ENCODE measurements at regions not wholly inside any gene's neighbourhood (a gene's known extent, or its start where the extent isn't known, plus 50 kb on each side); places are given as distances from the start of the nearest gene placed in this dataset.

DNA sequence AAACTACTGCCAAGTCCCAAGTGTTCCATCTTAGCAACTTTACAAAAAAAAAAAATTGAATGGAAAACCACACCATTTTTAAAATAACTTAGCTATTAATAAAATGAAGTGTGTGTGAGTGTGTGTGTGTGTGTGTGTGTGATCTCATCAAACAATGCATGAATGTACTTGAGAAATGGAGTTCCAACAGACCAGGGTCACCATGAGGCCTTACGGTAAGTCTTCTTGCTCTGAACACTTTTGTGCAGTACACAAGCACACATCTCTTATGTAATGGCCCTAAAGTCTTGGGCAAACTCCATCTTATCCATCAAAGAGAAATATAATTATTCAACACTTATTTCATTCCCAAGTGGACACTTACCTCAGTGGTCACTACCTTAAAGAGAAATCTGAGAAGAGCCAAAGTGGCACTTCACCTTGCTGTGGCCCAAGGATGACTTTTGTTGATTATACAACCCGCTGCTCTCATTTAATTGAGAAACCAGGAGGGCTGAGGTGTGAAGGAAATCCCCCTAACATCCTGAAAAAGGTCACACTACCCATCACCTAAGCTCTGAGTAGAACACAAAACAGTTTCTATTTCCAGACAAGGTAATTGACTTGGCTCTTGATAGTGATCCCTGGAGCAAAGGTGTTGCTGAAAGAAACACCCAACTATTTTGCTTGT, 96.5 kb upstream of the PRDX4 start:
- Histone ChIP-seq H3K27ac (ENCODE audit: low read length) (no peak overlapping the region), H3K27me3 (ENCODE audit: control insufficient read depth, insufficient read depth, low read length) (no peaks in the 10 kb centered on the region), H3K4me1 (ENCODE audit: control insufficient read depth, insufficient read depth, low read length) (no peaks in the 10 kb centered on the region), H3K36me3 (ENCODE audit: control insufficient read depth, insufficient read depth, low read length) (no peaks in the 10 kb centered on the region), H3K9me3 (ENCODE audit: control insufficient read depth, insufficient read depth, low read depth, low read length) (no peaks in the 10 kb centered on the region), H3K4me3 (ENCODE audit: low read depth in 2 of 2, low read length in 2 of 2) (no peak overlapping the region)
- DNase-seq (ENCODE audit: low read depth, low spot score), result no peak
- ChIA-PET CTCF (no interaction called here), POLR2A (no interaction called here)
- in situ Hi-C loops (cut with HindIII; ENCODE audit: low pct_unique_long_range_greater_than_20kb, low sequenced_read_pairs) (no loop called here), intact Hi-C loops (cut with micrococcal nuclease; ENCODE audit: unreplicated experiment) (no loop called here)
- no peak for ATAC-seq
- TF ChIP-seq POLR2AphosphoS5 (IDR thresholded peaks at IDR 0.05; ENCODE audit: low read depth, low read length), result no peak
- TF ChIP-seq SIN3A (IDR thresholded peaks at IDR 0.05; ENCODE audit: borderline replicate concordance, insufficient read depth, low read depth, low read length), result no peak
- TF ChIP-seq, protein P1, sequence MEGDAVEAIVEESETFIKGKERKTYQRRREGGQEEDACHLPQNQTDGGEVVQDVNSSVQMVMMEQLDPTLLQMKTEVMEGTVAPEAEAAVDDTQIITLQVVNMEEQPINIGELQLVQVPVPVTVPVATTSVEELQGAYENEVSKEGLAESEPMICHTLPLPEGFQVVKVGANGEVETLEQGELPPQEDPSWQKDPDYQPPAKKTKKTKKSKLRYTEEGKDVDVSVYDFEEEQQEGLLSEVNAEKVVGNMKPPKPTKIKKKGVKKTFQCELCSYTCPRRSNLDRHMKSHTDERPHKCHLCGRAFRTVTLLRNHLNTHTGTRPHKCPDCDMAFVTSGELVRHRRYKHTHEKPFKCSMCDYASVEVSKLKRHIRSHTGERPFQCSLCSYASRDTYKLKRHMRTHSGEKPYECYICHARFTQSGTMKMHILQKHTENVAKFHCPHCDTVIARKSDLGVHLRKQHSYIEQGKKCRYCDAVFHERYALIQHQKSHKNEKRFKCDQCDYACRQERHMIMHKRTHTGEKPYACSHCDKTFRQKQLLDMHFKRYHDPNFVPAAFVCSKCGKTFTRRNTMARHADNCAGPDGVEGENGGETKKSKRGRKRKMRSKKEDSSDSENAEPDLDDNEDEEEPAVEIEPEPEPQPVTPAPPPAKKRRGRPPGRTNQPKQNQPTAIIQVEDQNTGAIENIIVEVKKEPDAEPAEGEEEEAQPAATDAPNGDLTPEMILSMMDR (IDR thresholded peaks at IDR 0.05), result no peak
- TF ChIP-seq TCF7L2 (IDR thresholded peaks at IDR 0.05; ENCODE audit: low read depth, low read length), result no peak
- TF ChIP-seq, protein P2, sequence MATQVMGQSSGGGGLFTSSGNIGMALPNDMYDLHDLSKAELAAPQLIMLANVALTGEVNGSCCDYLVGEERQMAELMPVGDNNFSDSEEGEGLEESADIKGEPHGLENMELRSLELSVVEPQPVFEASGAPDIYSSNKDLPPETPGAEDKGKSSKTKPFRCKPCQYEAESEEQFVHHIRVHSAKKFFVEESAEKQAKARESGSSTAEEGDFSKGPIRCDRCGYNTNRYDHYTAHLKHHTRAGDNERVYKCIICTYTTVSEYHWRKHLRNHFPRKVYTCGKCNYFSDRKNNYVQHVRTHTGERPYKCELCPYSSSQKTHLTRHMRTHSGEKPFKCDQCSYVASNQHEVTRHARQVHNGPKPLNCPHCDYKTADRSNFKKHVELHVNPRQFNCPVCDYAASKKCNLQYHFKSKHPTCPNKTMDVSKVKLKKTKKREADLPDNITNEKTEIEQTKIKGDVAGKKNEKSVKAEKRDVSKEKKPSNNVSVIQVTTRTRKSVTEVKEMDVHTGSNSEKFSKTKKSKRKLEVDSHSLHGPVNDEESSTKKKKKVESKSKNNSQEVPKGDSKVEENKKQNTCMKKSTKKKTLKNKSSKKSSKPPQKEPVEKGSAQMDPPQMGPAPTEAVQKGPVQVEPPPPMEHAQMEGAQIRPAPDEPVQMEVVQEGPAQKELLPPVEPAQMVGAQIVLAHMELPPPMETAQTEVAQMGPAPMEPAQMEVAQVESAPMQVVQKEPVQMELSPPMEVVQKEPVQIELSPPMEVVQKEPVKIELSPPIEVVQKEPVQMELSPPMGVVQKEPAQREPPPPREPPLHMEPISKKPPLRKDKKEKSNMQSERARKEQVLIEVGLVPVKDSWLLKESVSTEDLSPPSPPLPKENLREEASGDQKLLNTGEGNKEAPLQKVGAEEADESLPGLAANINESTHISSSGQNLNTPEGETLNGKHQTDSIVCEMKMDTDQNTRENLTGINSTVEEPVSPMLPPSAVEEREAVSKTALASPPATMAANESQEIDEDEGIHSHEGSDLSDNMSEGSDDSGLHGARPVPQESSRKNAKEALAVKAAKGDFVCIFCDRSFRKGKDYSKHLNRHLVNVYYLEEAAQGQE (IDR thresholded peaks at IDR 0.05; ENCODE audit: insufficient read depth in 1 of 2, low read depth in 2 of 2, low read length in 1 of 2), result no peak
- no TSS peak for BruUV-seq (replicated peaks)

DNA sequence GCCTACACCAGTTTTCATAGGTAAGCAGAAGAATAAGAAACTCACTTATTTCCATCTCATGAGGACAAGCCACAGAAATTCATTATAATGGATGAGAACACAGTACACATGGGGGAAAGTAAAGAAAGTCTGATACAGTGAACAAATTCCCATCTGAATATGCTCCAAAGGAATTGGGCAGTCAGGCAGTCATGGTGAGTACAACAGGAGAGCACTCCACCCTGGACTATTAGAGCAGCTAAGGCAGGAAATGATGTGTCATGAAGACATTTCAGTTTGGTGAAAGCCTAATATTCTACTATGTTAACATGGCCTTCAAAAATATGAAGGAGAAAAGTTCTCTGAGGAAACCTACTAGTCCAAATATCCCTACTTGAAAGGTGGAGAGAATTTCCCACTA, 92.0 kb upstream of the PRDX4 start:
- POLR2A ChIA-PET, result no interaction called here
- TF ChIP-seq, protein P1 (IDR thresholded peaks at IDR 0.05), result no peak
- TF ChIP-seq, protein P2 (IDR thresholded peaks at IDR 0.05; ENCODE audit: insufficient read depth in 1 of 2, low read depth in 2 of 2, low read length in 1 of 2), result no peak
- no peak for TF ChIP-seq SIN3A (IDR thresholded peaks at IDR 0.05; ENCODE audit: borderline replicate concordance, insufficient read depth, low read depth, low read length)
- no peak for TF ChIP-seq TCF7L2 (IDR thresholded peaks at IDR 0.05; ENCODE audit: low read depth, low read length)
- no peak for TF ChIP-seq POLR2AphosphoS5 (IDR thresholded peaks at IDR 0.05; ENCODE audit: low read depth, low read length)
- in situ Hi-C loops (cut with HindIII; ENCODE audit: low pct_unique_long_range_greater_than_20kb, low sequenced_read_pairs), result no loop called here
- H3K9me3 ChIP-seq (ENCODE audit: control insufficient read depth, insufficient read depth, low read depth, low read length), result no peaks in the 10 kb centered on the region
- no TSS peak for BruUV-seq (replicated peaks)
- H3K27me3 ChIP-seq (ENCODE audit: control insufficient read depth, insufficient read depth, low read length), result no peaks in the 10 kb centered on the region
- no peak for DNase-seq (ENCODE audit: low read depth, low spot score)
- CTCF ChIA-PET, result no interaction called here
- H3K4me3 ChIP-seq (ENCODE audit: low read depth in 2 of 2, low read length in 2 of 2), result no peak overlapping the region
- no peak for ATAC-seq
- H3K36me3 ChIP-seq (ENCODE audit: control insufficient read depth, insufficient read depth, low read length), result no peaks in the 10 kb centered on the region
- H3K4me1 ChIP-seq (ENCODE audit: control insufficient read depth, insufficient read depth, low read length), result no peaks in the 10 kb centered on the region
- no peak overlapping the region for H3K27ac ChIP-seq (ENCODE audit: low read length)
- intact Hi-C loops (cut with micrococcal nuclease; ENCODE audit: unreplicated experiment), result no loop called here
